GM12892 (cell line): ENCODE measurements at regions not wholly inside any gene's neighbourhood (a gene's known extent, or its start where the extent isn't known, plus 50 kb on each side); places are given as distances from the start of the nearest gene placed in this dataset.

ENCODE experiments used
- POLR2A ChIP-seq: IDR thresholded peaks from 2 replicates; pipeline ENCODE4 v1.6.1; 2011; ENCODE audit warnings: low read depth, low read length, control low read depth
- POLR2AphosphoS5 ChIP-seq: IDR thresholded peaks from 2 replicates; pipeline ENCODE4 v1.6.1; 2011; ENCODE audit warnings: low read depth, low read length, control low read depth
- TAF1 ChIP-seq: IDR thresholded peaks from 2 replicates; pipeline ENCODE4 v1.6.1; 2011; ENCODE audit warnings: low read depth, mild to moderate bottlenecking, control low read depth, low read length, borderline replicate concordance

GRCh38 chr13:40197049-40197448 lies 469.4 kb downstream of the FOXO1 start:
- TF ChIP-seq POLR2A = no peak
- no peak for TF ChIP-seq POLR2AphosphoS5
- TF ChIP-seq TAF1 = no peak
